ENCODE measurements at regions not wholly inside any gene's neighbourhood (a gene's known extent, or its start where the extent isn't known, plus 50 kb on each side); places are given as distances from the start of the nearest gene placed in this dataset.

DNA sequence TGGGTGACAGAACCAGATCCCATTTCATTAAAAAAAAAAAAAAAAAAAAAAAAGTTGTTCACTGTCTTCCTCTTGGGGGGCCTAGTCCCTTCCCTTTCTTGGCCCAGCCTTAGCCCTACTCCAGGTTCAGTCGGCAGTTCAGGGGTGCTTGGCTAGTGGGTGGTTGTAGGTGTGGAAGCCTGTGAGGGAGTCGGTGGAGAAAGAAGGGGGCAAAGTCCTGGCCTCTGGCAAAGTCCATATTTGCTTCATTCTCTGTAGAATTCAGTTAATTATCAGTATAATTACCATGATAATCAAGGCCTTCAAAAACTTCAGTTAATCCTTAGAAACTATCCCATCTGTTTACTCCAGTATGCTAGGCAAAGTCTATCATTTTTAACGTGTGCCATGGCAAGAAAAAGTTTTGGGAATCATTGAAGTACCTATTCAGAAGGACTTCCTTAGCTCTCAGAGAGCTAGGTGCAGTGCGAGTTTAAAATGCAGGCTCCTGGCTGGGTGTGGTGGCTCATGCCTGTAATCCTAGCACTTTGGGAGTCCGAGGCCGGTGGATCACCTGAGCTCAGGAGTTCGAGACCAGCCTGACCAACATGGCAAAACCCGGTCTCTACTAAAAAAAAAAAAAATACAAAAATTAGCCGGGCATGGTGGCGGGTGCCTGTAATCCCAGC is 205.7 kb upstream of the ARG1 start:
- H3K4me3 Mint-ChIP-seq (ENCODE audit: low read depth) = no peak overlapping the region
- no peak for DNase-seq (ENCODE audit: low spot score)
- no peaks in the 10 kb centered on the region for H3K27me3 Mint-ChIP-seq (ENCODE audit: low read depth)
- no peaks in the 10 kb centered on the region for H3K9me3 Mint-ChIP-seq
- intact Hi-C loops (cut with micrococcal nuclease) = no loop called here
- peaks cover 2% of the 10 kb centered on the region for H3K36me3 Mint-ChIP-seq (ENCODE audit: low read depth)
- H3K27ac Mint-ChIP-seq = no peak overlapping the region
- H3K4me1 Mint-ChIP-seq (ENCODE audit: low read depth) = peaks cover 7% of the 10 kb centered on the region

DNA sequence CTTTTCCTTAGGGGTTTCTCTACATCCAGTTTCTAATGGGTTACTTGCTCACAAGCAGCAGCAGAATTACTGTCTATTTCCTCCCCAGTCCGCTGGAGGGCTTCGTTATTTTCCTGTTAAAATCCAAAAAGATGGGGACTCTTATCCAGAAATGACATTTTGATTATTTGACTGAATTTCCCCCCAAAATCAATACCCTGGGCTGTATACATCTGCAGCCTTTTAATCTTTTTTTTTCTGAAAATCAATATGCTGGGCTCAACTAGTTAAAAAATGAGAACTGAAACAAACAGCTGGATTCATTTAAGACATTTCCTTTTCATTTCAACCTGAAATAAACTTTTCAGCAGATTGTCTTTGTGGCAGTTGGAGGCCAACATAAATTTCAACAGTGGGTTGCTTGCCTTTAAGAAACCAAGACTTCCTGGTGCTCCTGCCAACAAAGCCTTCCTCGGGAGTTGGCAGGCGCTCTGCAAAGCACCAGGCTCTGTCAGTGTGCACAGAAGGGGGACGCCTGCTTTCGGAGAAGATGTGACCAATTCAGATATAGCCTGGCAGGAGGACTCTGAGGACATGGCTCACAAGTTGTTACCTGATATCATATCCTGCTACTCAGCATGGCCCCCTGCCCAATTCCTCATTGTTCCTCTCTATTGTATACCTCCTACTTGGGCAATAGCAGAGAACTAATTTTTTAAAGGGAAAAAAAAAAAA is 204.7 kb upstream of the ARG1 start:
- Mint-ChIP-seq H3K9me3 (no peaks in the 10 kb centered on the region), H3K27me3 (ENCODE audit: low read depth) (no peaks in the 10 kb centered on the region), H3K4me3 (ENCODE audit: low read depth) (no peak overlapping the region), H3K36me3 (ENCODE audit: low read depth) (peaks cover 2% of the 10 kb centered on the region), H3K4me1 (ENCODE audit: low read depth) (peaks cover 7% of the 10 kb centered on the region), H3K27ac (no peak overlapping the region)
- DNase-seq (ENCODE audit: low spot score) = no peak
- intact Hi-C loops (cut with micrococcal nuclease) = no loop called here

DNA sequence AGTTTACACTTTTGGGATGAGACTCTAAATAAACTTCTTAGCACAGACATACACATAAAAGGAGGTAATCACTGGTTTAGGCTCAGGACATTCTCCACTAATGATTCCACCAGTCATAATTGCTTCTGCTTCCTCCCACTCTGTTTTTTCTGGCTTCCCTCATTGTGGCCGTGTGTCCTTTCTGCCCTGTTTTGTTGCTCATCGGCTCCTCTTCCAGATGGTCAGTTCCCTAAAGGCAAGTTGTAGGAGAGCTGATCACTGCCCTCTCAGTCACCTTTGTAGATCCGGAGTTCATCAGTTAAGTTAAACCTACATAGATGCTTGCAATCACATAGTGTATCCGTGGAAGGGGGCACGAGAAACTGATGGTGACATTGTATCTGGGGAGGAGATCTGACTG is 200.5 kb upstream of the ARG1 start:
- intact Hi-C loops (cut with micrococcal nuclease) = no loop called here
- no peak for DNase-seq (ENCODE audit: low spot score)
- Mint-ChIP-seq H3K27ac (no peak overlapping the region), H3K4me3 (ENCODE audit: low read depth) (no peak overlapping the region), H3K9me3 (no peaks in the 10 kb centered on the region), H3K4me1 (ENCODE audit: low read depth) (peaks cover 5% of the 10 kb centered on the region), H3K27me3 (ENCODE audit: low read depth) (no peaks in the 10 kb centered on the region), H3K36me3 (ENCODE audit: low read depth) (no peaks in the 10 kb centered on the region)

DNA sequence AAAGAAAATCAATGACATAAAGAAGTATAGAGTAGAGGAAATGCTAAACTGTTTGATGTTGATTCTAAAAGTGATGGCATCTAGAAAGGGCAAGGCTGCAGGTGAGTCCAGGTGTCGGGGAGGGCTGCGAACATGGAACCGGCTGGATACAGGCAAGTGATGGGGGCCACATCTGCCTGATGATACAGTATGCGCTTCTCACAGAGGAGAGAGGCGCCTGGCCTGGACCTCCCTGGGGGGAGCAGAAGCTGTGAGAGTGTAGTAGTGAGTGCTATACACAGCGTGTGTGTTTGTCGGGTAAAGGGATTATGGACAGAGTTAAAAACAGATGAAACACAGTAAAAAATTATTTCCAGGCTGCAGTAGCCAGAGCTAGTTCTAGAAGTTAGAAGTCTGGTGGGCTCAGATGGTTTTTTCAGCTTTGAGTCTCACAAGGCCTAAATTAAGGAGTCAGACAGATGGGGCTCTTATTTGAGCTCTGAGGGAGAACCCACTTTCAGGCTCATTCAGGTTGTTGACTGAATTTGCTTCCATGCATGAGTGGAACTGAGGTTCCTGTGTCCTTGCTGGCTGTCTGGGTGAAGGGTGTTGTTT is 195.8 kb upstream of the ARG1 start:
- Mint-ChIP-seq H3K4me1 (ENCODE audit: low read depth) (peaks cover 2% of the 10 kb centered on the region), H3K36me3 (ENCODE audit: low read depth) (no peaks in the 10 kb centered on the region), H3K4me3 (ENCODE audit: low read depth) (no peak overlapping the region), H3K27me3 (ENCODE audit: low read depth) (no peaks in the 10 kb centered on the region), H3K27ac (no peak overlapping the region), H3K9me3 (no peaks in the 10 kb centered on the region)
- DNase-seq (ENCODE audit: low spot score) = no peak
- intact Hi-C loops (cut with micrococcal nuclease) = no loop called here

DNA sequence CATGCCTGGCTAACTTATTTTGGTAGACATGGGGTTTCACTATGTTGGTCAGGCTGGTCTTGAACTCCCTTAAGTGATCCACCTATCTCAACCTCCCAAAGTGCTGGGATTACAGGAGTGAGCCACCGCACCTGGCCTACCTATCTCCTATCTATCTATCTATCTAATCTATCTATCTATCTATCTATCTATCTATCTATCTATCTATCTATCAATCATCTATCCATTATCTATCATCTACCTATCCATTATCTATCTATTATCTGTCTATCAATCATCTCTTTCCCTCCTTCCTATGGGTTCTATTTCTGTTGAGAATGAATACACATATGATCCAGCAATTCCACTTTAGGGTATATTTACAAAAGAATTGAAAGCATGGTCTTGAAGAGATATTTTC is 194.2 kb upstream of the ARG1 start:
- intact Hi-C loops (cut with micrococcal nuclease) = no loop called here

DNA sequence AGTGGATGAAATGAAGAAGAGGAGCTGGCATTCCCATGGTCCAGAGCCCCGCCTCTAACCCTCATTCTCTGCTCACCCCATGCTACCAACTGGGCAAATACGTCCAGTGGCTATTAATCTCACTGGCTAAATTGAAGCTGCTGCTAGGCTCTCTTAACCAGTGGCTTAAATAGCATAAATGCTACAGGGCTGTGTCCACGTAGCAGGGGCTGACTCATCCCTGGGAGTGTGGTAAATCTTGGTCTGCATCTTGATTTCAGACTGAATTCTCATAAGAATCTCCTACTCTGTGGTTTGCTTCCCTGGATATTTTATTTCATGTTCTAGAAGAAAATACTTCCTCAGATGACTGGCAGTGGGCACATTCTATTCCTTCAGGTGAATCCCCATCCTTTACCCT is 193.1 kb upstream of the ARG1 start:
- no peak overlapping the region for H3K27ac Mint-ChIP-seq

More for the DNA sequence above, 194.2 kb upstream of the ARG1 start:
- Mint-ChIP-seq H3K27ac (no peak overlapping the region), H3K4me3 (ENCODE audit: low read depth) (no peak overlapping the region), H3K9me3 (no peaks in the 10 kb centered on the region), H3K27me3 (ENCODE audit: low read depth) (no peaks in the 10 kb centered on the region), H3K36me3 (ENCODE audit: low read depth) (no peaks in the 10 kb centered on the region), H3K4me1 (ENCODE audit: low read depth) (peaks cover 2% of the 10 kb centered on the region)
- DNase-seq (ENCODE audit: low spot score) = no peak

DNA sequence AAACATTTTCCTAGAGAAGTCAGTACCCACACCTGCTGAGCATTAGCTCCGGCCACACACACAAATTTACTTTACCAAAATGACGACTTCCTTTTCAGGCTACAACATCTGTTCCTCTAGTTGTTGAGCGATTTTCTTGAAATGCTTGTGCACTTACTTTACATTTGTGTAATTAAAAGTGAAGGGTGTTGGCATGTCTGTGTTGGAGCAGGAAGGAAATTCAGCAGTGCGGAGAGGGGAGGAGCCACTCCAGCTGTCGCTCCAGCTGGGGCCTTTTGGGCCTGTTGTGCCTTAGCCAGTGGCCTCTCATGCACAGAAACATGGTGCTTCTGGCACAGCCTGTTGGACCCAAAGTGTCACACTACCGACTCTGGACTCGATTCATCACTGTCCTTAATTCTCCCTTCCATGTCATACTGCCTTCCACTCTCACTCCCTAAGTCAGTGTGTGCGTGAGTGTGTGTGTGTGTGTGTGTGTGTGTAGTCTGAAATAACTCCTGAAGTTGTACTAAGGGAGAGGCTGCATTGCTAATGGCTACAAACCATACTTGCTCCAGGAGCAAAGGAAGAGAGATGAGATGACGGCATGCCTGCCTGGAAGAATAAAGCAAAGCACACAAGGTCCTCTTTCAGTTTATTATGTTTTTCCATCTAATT is 191.8 kb upstream of the ARG1 start:
- Mint-ChIP-seq H3K27ac (no peak overlapping the region), H3K36me3 (ENCODE audit: low read depth) (peaks cover 4% of the 10 kb centered on the region), H3K4me1 (ENCODE audit: low read depth) (peaks cover 2% of the 10 kb centered on the region), H3K9me3 (no peaks in the 10 kb centered on the region), H3K4me3 (ENCODE audit: low read depth) (no peak overlapping the region), H3K27me3 (ENCODE audit: low read depth) (no peaks in the 10 kb centered on the region)
- intact Hi-C loops (cut with micrococcal nuclease) = no loop called here
- DNase-seq (ENCODE audit: low spot score) = no peak

More for the DNA sequence above, 193.1 kb upstream of the ARG1 start:
- no peak overlapping the region for H3K4me3 Mint-ChIP-seq (ENCODE audit: low read depth)
- no peaks in the 10 kb centered on the region for H3K9me3 Mint-ChIP-seq
- no peaks in the 10 kb centered on the region for H3K36me3 Mint-ChIP-seq (ENCODE audit: low read depth)
- intact Hi-C loops (cut with micrococcal nuclease) = no loop called here
- peaks cover 2% of the 10 kb centered on the region for H3K4me1 Mint-ChIP-seq (ENCODE audit: low read depth)
- H3K27me3 Mint-ChIP-seq (ENCODE audit: low read depth) = no peaks in the 10 kb centered on the region
- no peak for DNase-seq (ENCODE audit: low spot score)

DNA sequence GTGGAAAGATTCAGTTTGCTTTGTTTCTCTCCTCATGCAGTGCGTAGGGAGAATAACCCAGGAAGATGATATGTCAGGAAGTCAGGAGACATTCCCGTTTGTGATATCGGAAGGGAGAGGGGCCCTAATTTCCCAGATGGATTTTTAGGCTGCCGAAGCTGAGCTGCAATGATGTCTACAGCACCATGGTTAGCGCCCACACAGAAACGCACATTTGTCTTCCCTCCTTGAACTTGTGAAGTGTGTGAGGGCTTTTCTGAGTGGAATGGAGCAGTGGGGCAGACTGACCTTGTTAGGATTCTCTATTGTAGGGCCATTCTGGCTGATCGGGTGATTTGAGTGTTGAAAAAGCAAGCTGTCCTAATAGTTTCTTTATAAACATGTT is 191.3 kb upstream of the ARG1 start:
- H3K27ac Mint-ChIP-seq = no peak overlapping the region
- no peak for DNase-seq (ENCODE audit: low spot score)
- peaks cover 4% of the 10 kb centered on the region for H3K36me3 Mint-ChIP-seq (ENCODE audit: low read depth)
- H3K9me3 Mint-ChIP-seq = no peaks in the 10 kb centered on the region
- intact Hi-C loops (cut with micrococcal nuclease) = no loop called here
- no peaks in the 10 kb centered on the region for H3K27me3 Mint-ChIP-seq (ENCODE audit: low read depth)
- peaks cover 2% of the 10 kb centered on the region for H3K4me1 Mint-ChIP-seq (ENCODE audit: low read depth)
- no peak overlapping the region for H3K4me3 Mint-ChIP-seq (ENCODE audit: low read depth)

DNA sequence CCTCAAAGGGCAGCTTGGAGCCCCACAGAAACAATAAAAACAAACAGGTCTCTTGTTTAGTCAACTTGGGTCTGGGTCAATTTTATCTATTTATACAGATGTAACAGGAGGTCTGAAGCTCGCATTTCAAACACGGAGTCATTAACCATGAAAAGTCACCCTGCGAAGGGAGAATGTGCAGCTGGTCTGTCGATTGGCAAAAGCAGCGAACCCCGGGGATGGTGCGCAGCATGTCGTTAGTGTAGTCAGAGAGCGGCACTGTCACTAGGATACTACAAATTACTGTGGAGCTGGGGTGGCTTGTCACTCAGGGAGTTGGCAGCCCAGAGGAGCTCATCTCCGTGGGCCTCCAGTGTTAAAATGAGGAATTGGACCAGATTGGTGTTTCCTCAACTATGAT is 190.4 kb upstream of the ARG1 start:
- H3K9me3 Mint-ChIP-seq = no peaks in the 10 kb centered on the region
- peaks cover 2% of the 10 kb centered on the region for H3K4me1 Mint-ChIP-seq (ENCODE audit: low read depth)
- DNase-seq (ENCODE audit: low spot score) = no peak
- no peak overlapping the region for H3K4me3 Mint-ChIP-seq (ENCODE audit: low read depth)
- H3K36me3 Mint-ChIP-seq (ENCODE audit: low read depth) = peaks cover 4% of the 10 kb centered on the region
- H3K27ac Mint-ChIP-seq = no peak overlapping the region
- H3K27me3 Mint-ChIP-seq (ENCODE audit: low read depth) = no peaks in the 10 kb centered on the region
- intact Hi-C loops (cut with micrococcal nuclease) = no loop called here

DNA sequence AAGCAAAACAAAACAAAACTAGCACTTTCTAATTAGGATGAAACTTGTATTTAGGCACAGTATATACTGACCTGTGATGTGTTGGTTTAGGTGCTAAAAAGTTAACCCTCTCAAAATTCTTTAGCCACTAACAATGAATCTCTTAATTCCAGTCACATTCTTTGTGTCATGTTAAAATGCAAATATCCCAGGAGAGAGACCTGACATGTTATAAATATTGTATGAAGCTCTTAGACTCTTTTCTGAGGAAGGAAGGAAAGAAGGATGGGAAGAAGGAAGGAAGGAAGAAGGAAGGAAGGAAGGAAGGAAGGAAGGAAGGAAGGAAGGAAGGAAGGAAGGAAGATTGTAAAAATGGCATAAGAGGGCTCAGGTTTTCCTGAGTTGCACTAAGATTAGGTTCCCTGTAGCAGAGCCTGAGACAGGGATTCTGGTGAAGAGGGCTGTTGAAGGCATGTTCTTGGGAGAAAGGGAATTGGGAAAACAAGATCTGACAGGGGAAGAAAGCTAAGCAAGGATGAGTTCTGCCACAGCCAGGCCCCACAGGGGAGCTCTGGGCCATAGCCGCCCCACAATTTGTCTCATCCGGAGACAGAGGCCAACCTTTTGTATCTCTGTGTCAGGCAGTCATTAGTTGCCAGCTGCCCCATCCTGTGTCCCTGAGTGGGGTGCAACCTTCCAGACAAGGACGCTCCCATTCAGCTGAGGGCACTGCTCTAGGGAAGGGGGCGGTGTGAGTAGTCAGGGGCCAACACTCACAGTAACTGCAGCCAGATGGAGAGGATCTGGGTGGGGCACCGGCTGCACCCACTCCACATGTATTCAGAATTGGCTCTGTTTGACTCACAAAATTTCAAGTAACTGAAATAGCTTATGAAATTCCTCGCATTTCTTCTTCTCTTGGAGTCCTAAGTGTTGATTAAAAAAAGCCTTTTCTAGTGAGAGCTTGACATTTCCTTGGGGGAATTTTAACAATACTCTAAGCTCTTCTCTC is 189.3 kb upstream of the ARG1 start:
- H3K27ac Mint-ChIP-seq = no peak overlapping the region
- intact Hi-C loops (cut with micrococcal nuclease) = no loop called here
- H3K36me3 Mint-ChIP-seq (ENCODE audit: low read depth) = peaks cover 4% of the 10 kb centered on the region
- H3K9me3 Mint-ChIP-seq = no peaks in the 10 kb centered on the region
- peaks cover 2% of the 10 kb centered on the region for H3K4me1 Mint-ChIP-seq (ENCODE audit: low read depth)
- H3K4me3 Mint-ChIP-seq (ENCODE audit: low read depth) = no peak overlapping the region
- no peaks in the 10 kb centered on the region for H3K27me3 Mint-ChIP-seq (ENCODE audit: low read depth)
- no peak for DNase-seq (ENCODE audit: low spot score)

DNA sequence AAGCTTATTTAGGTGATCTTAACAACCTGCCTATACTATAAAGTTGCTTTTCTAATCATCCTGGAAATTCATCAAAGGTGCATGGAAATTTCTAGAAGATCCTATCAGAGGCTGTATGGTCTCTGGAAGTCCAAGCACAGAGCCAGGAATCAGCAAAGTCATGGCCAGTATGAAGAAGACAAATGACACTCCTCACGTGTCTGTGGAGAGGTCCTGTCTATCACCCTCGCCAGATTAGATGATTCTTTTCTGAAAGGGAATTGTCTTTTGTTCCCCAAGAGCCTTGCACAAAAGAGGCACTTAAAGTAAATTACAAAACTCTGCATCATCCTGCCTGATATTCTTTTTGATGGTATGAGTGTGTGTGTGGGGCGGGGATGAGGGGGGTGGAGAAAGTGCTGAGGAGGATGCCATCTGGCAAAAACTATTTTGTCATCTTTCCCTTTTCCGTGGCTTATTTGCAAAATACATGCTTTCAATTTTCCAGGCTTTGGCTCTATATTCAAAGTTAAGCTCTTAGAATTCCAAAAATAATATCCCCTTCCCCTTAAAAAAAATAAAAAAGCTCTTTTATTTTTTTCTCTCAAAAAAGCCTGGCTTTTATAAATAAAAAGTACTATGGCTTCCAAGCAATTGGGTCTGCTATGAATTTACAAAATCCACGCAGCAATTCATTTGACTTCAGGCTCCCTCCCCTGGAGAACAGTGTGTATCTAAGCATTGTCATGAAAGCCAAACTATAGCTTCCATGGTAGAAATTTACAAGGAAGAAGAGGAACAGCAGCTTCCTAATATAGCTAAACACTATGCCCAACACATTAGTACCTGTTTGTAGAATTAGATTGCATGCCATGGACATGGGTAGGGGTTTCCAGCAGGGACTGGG is 185.2 kb upstream of the ARG1 start:
- Mint-ChIP-seq H3K36me3 (ENCODE audit: low read depth) (peaks cover 9% of the 10 kb centered on the region), H3K27me3 (ENCODE audit: low read depth) (no peaks in the 10 kb centered on the region), H3K4me3 (ENCODE audit: low read depth) (no peak overlapping the region), H3K4me1 (ENCODE audit: low read depth) (peaks cover 3% of the 10 kb centered on the region), H3K27ac (no peak overlapping the region), H3K9me3 (no peaks in the 10 kb centered on the region)
- intact Hi-C loops (cut with micrococcal nuclease) = no loop called here
- no peak for DNase-seq (ENCODE audit: low spot score)
